Astrocyte of the cerebellum (primary cell): ENCODE measurements at regions not wholly inside any gene's neighbourhood (a gene's known extent, or its start where the extent isn't known, plus 50 kb on each side); places are given as distances from the start of the nearest gene placed in this dataset.
"Not testable (repeated sequence)": the region's sequence is repeated elsewhere in the genome, so short reads cannot be mapped to it uniquely, and the experiment has no call there.

Source experiments
- DNase-seq: peaks from one replicate; pipeline ENCODE4 v3.0.0-alpha.2; 2011; ENCODE audit warnings: low read depth
- H3K4me3 ChIP-seq: 2 replicates; pipeline ENCODE4 v1.5.1; 2011; ENCODE audit warnings: mild to moderate bottlenecking, low read depth, low read length, moderate library complexity
- in situ Hi-C: cut with HindIII; loops from 2 replicates; pipeline ENCODE4 v1.10.0; 2017; ENCODE audit warnings: low sequenced_read_pairs
- TF ChIP-seq, protein P1 (sequence below): IDR thresholded peaks from 2 replicates; pipeline ENCODE4 v1.5.1; 2012; ENCODE audit warnings: low read length, low read depth, moderate library complexity, mild to moderate bottlenecking; ENCODE audit errors: missing control alignments

- in situ Hi-C loops = no loop called here
- TF ChIP-seq, protein P1, sequence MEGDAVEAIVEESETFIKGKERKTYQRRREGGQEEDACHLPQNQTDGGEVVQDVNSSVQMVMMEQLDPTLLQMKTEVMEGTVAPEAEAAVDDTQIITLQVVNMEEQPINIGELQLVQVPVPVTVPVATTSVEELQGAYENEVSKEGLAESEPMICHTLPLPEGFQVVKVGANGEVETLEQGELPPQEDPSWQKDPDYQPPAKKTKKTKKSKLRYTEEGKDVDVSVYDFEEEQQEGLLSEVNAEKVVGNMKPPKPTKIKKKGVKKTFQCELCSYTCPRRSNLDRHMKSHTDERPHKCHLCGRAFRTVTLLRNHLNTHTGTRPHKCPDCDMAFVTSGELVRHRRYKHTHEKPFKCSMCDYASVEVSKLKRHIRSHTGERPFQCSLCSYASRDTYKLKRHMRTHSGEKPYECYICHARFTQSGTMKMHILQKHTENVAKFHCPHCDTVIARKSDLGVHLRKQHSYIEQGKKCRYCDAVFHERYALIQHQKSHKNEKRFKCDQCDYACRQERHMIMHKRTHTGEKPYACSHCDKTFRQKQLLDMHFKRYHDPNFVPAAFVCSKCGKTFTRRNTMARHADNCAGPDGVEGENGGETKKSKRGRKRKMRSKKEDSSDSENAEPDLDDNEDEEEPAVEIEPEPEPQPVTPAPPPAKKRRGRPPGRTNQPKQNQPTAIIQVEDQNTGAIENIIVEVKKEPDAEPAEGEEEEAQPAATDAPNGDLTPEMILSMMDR = no peak
- no peak overlapping the region for H3K4me3 ChIP-seq
- DNase-seq = no peak
These were observed 427.0 kb upstream of the SPTLC3 start for GRCh38 chr20:12581644-12582289.

DNA sequence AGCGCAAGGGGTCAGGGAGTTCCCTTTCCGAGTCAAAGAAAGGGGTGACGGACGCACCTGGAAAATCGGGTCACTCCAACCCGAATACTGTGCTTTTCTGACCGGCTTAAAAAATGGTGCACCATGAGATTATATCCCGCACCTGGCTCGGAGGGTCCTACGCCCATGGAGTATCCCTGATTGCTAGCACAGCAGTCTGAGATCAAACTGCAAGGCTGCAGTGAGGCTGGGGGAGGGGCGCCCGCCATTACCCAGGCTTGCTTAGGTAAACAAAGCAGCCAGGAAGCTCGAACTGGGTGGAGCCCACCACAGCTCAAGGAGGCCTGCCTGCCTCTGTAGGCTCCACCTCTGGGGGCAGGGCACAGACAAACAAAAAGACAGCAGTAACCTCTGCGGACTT is 426.1 kb upstream of the SPTLC3 start:
- H3K4me3 ChIP-seq, in situ Hi-C loops, DNase-seq: not testable (repeated sequence)

DNA sequence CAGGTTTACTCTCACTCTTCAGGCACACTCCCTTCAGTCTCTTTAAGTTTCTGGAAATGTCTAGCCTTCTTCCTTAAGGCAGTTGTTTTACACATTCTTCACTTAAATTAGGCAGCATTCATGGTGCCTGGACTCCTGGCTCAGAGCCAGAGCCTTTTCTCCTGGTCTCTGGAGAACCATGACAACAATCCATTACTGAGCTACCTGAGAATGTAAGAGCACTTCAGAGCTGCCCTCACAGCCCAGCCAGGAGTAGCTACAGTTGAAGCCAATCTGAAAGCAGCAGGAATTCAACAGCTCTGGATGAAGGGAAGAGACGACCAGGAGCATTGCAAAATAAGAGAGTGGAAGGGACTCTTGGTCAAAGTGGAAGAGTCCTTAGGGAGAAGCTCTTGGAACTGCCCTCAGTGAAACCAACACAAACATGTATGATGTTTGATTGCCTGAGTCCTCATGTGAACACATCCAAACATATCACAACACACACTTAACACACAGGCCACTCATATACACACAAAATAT is 416.8 kb upstream of the SPTLC3 start:
- no peak for DNase-seq
- in situ Hi-C loops = no loop called here
- TF ChIP-seq, protein P1 = no peak
- H3K4me3 ChIP-seq = no peak overlapping the region

DNA sequence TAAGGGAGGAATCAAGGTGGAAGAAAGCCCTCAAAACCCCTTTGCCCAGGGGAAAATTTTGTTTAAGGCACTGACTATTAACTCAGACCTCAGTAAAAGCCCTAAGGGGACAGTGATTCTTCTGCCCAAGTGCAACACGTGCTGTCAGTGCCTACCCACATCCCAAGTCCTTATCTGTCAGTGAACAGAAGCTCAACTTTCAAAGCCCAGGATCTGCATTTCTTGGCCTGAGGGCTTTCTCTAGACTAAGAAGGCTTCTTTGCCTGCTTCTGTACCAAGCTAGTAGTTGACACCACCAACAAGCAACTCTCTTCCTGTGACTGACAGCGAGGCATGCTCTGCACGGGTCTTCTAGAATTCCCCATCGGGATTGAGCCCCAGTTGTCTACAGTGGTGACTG is 416.0 kb upstream of the SPTLC3 start:
- TF ChIP-seq, protein P1 = no peak
- in situ Hi-C loops = no loop called here
- H3K4me3 ChIP-seq = no peak overlapping the region
- no peak for DNase-seq

GRCh38 chr20:12593342-12593873 is 415.4 kb upstream of the SPTLC3 start:
- DNase-seq = no peak
- TF ChIP-seq, protein P1 = no peak
- in situ Hi-C loops = no loop called here
- no peak overlapping the region for H3K4me3 ChIP-seq

DNA sequence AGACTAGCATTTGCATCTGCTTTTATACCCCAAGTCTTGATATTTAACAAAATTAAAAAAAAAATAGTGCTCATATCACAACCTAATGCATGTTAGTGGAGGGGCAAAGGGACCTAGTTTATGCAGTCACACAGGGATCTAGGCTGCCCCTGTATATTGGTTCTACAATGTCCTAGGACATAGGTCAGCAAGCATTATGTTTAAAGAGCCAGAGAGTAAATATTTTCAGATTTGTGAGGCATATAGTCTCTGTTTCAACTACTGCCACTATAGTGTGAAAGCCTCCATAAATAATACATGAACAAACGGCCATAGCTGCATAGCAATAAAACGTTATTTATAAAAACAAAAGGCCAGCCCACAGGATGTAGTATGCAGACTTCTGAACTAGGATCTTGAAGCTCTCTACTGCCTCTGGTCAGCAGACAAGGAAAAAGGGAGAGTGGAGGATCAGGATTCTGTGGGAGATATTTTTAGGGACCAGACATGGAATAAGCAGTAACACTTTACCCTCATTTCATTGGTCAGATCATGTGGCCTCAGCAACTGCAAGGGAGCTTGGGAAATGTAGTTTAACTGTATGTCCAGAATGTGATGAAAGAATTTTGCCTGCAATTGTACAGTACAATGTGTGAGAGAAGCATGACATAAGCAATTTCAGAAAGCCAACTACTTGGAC is 414.2 kb upstream of the SPTLC3 start:
- no peak overlapping the region for H3K4me3 ChIP-seq
- in situ Hi-C loops = no loop called here
- TF ChIP-seq, protein P1 = no peak
- DNase-seq = no peak

GRCh38 chr20:12595841-12596240 is 412.9 kb upstream of the SPTLC3 start:
- H3K4me3 ChIP-seq = no peak overlapping the region
- TF ChIP-seq, protein P1 = no peak
- in situ Hi-C loops = no loop called here
- DNase-seq = no peak
